H9 (cell line): ENCODE measurements at regions not wholly inside any gene's neighbourhood (a gene's known extent, or its start where the extent isn't known, plus 50 kb on each side); places are given as distances from the start of the nearest gene placed in this dataset.
A peak's percentile ranks its signal among the peaks of the same experiment; 100 is the strongest.

Source experiments
- DNase-seq: peaks from one replicate; pipeline ENCODE4 v3.0.0-alpha.2; 2017
- H2AFZ ChIP-seq: one replicate; pipeline ENCODE4 v1.6.1; 2013; ENCODE audit warnings: mild to moderate bottlenecking, low read length, control low read depth, moderate library complexity
- H2AK5ac ChIP-seq: 2 replicates; pipeline ENCODE4 v1.6.1; 2013; ENCODE audit warnings: low read length, control low read depth, mixed read lengths; ENCODE audit not compliant: insufficient read length
- H2BK120ac ChIP-seq: one replicate; pipeline ENCODE4 v1.6.1; 2013; ENCODE audit warnings: low read depth, mild to moderate bottlenecking, low read length, control low read depth, inconsistent platforms; ENCODE audit not compliant: poor library complexity, severe bottlenecking
- H2BK12ac ChIP-seq: 2 replicates; pipeline ENCODE4 v1.6.1; 2013; ENCODE audit warnings: low read length, control low read depth, mixed read lengths, low read depth; ENCODE audit not compliant: insufficient read length
- H2BK15ac ChIP-seq: 2 replicates; pipeline ENCODE4 v1.6.1; 2013; ENCODE audit warnings: low read depth, low read length, control low read depth
- H2BK20ac ChIP-seq: one replicate; pipeline ENCODE4 v1.6.1; 2013; ENCODE audit warnings: low read depth, mild to moderate bottlenecking, low read length, control low read depth, inconsistent platforms; ENCODE audit not compliant: poor library complexity, severe bottlenecking
- H2BK5ac ChIP-seq: 2 replicates; pipeline ENCODE4 v1.6.1; 2013; ENCODE audit warnings: low read length, control low read depth, mixed read lengths; ENCODE audit not compliant: insufficient read length
- H3K14ac ChIP-seq: 2 replicates; pipeline ENCODE4 v1.6.1; 2013; ENCODE audit warnings: low read length, control low read depth; ENCODE audit not compliant: insufficient read depth
- H3K18ac ChIP-seq: 2 replicates; pipeline ENCODE4 v1.6.1; 2013; ENCODE audit warnings: low read depth, mild to moderate bottlenecking, mixed read lengths, low read length, control low read depth; ENCODE audit not compliant: insufficient read length
- H3K23ac ChIP-seq: 2 replicates; pipeline ENCODE4 v1.6.1; 2013; ENCODE audit warnings: low read length, control low read depth, mixed read lengths, low read depth; ENCODE audit not compliant: insufficient read length
- H3K23me2 ChIP-seq: 2 replicates; pipeline ENCODE4 v1.6.1; 2013; ENCODE audit warnings: low read depth, mild to moderate bottlenecking, mixed read lengths, low read length, control low read depth; ENCODE audit not compliant: insufficient read length, poor library complexity, severe bottlenecking
- H3K27ac ChIP-seq: 2 replicates; pipeline ENCODE4 v1.5.1; 2013; ENCODE audit warnings: low read length, control low read depth, mixed read lengths, low read depth; ENCODE audit not compliant: insufficient read length
- H3K27me3 ChIP-seq: 2 replicates; pipeline ENCODE4 v1.6.1; 2013; ENCODE audit warnings: low read length, control low read depth, inconsistent platforms; ENCODE audit not compliant: insufficient read depth
- H3K4ac ChIP-seq: 2 replicates; pipeline ENCODE4 v1.6.1; 2013; ENCODE audit warnings: low read depth, mild to moderate bottlenecking, control low read depth, inconsistent platforms, low read length, moderate library complexity
- H3K4me1 ChIP-seq: 2 replicates; pipeline ENCODE4 v1.6.1; 2013; ENCODE audit warnings: low read length, control low read depth, inconsistent platforms; ENCODE audit not compliant: insufficient read depth
- H3K4me2 ChIP-seq: 2 replicates; pipeline ENCODE4 v1.6.1; 2013; ENCODE audit warnings: low read length, control low read depth, mixed read lengths; ENCODE audit not compliant: insufficient read length, insufficient read depth
- H3K56ac ChIP-seq: 2 replicates; pipeline ENCODE4 v1.6.1; 2013; ENCODE audit warnings: low read depth, mild to moderate bottlenecking, mixed read lengths, low read length, control low read depth; ENCODE audit not compliant: insufficient read length
- H3K79me1 ChIP-seq: 2 replicates; pipeline ENCODE4 v1.6.1; 2013; ENCODE audit warnings: low read depth, mild to moderate bottlenecking, moderate library complexity, low read length, control low read depth, inconsistent platforms; ENCODE audit not compliant: insufficient read depth, poor library complexity, severe bottlenecking
- H3K79me2 ChIP-seq: 2 replicates; pipeline ENCODE4 v1.6.1; 2013; ENCODE audit warnings: low read length, control low read depth, inconsistent platforms; ENCODE audit not compliant: insufficient read depth
- H3K9ac ChIP-seq: 2 replicates; pipeline ENCODE4 v1.6.1; 2013; ENCODE audit warnings: low read length, control low read depth, mixed read lengths; ENCODE audit not compliant: insufficient read length; ENCODE audit errors: extremely low read depth
- H3K9me3 ChIP-seq: one replicate; pipeline ENCODE4 v1.6.1; 2013; ENCODE audit warnings: low read depth, low read length, inconsistent platforms; ENCODE audit not compliant: control insufficient read depth
- H3T11ph ChIP-seq: one replicate; pipeline ENCODE4 v1.6.1; 2013; ENCODE audit warnings: mild to moderate bottlenecking, low read length, control low read depth, inconsistent platforms
- H4K20me1 ChIP-seq: one replicate; pipeline ENCODE4 v1.6.1; 2013; ENCODE audit not compliant: control insufficient read depth, insufficient read length, insufficient read depth
- H4K5ac ChIP-seq: 2 replicates; pipeline ENCODE4 v1.6.1; 2013; ENCODE audit warnings: low read depth, mild to moderate bottlenecking, mixed read lengths, low read length, control low read depth; ENCODE audit not compliant: insufficient read length
- H4K8ac ChIP-seq: replicated peaks from 2 replicates; pipeline ENCODE4 v1.6.1; 2013; ENCODE audit warnings: low read length, control low read depth, mixed read lengths, low read depth; ENCODE audit not compliant: insufficient read length
- H4K91ac ChIP-seq: 2 replicates; pipeline ENCODE4 v1.6.1; 2013; ENCODE audit warnings: low read depth, mild to moderate bottlenecking, moderate library complexity, mixed read lengths, low read length, control low read depth; ENCODE audit not compliant: insufficient read length
- H3K27ac Mint-ChIP-seq, 3 experiments: 2 replicates in 2 of 3; 3 replicates in 1 of 3; pipeline ENCODE4 v1.8.0; 2020 to 2021; ENCODE audit warnings: mixed read lengths in 3 of 3, mild to moderate bottlenecking in 1 of 3, moderate library complexity in 1 of 3
- H3K27me3 Mint-ChIP-seq: 2 replicates; pipeline ENCODE4 v1.8.0; 2021; ENCODE audit warnings: low read depth, mild to moderate bottlenecking, moderate library complexity, mixed read lengths
- H3K36me3 Mint-ChIP-seq, 3 experiments: 2 replicates in 2 of 3; 3 replicates in 1 of 3; pipeline ENCODE4 v1.8.0; 2020 to 2021; ENCODE audit warnings: low read depth in 3 of 3, mixed read lengths in 3 of 3; ENCODE audit not compliant: insufficient read depth in 1 of 3
- H3K4me1 Mint-ChIP-seq, 2 experiments: 2 replicates each; pipeline ENCODE4 v1.8.0; 2020; ENCODE audit warnings: mixed read lengths in 2 of 2
- H3K4me3 Mint-ChIP-seq, 2 experiments: 2 replicates in 1 of 2; 3 replicates in 1 of 2; pipeline ENCODE4 v1.8.0; 2020 to 2021; ENCODE audit warnings: mild to moderate bottlenecking in 2 of 2, mixed read lengths in 2 of 2, moderate library complexity in 1 of 2
- H3K9me3 Mint-ChIP-seq, 2 experiments: 2 replicates in 1 of 2; 3 replicates in 1 of 2; pipeline ENCODE4 v1.8.0; 2020; ENCODE audit warnings: mild to moderate bottlenecking in 2 of 2, mixed read lengths in 2 of 2, moderate library complexity in 1 of 2
- WGBS: extraction: QIAGEN DNeasy Blood & Tissue Kit; methylation state at CpG from one replicate; pipeline ENCODE4 v1.1.7; 2013; ENCODE audit warnings: missing lambda C conversion rate, low lambda C conversion rate, mixed read lengths; ENCODE audit not compliant: insufficient read length; ENCODE audit errors: extremely low coverage; 5-methylcytosine and 5-hydroxymethylcytosine counted together
- TF ChIP-seq, protein P1 (sequence below): fragments of 200-600 bp; sonication (generic); conservative IDR thresholded peaks from 3 replicates; pipeline ENCODE4 v1.8.0; 2021; ENCODE audit warnings: antibody characterized with exemption, mild to moderate bottlenecking

- H3K14ac ChIP-seq: peak overlapping the region; percentile 56; the same call in 1 of the 2 replicates
- no peak overlapping the region for H2AFZ ChIP-seq
- no peak overlapping the region for H3K9ac ChIP-seq
- H3K27ac ChIP-seq: no peak overlapping the region
- H3K79me2 ChIP-seq: 0 out of 2 replicates have a peak, but pooled peaks cover 1% of the 10 kb centered on the region
- no peak overlapping the region for H3K4ac ChIP-seq
- H3K4me1 Mint-ChIP-seq: peaks cover 10 to 13% of the 10 kb centered on the region in 2 experiments
- H3T11ph ChIP-seq: no peak overlapping the region
- DNase-seq: no peak
- TF ChIP-seq, protein P1, sequence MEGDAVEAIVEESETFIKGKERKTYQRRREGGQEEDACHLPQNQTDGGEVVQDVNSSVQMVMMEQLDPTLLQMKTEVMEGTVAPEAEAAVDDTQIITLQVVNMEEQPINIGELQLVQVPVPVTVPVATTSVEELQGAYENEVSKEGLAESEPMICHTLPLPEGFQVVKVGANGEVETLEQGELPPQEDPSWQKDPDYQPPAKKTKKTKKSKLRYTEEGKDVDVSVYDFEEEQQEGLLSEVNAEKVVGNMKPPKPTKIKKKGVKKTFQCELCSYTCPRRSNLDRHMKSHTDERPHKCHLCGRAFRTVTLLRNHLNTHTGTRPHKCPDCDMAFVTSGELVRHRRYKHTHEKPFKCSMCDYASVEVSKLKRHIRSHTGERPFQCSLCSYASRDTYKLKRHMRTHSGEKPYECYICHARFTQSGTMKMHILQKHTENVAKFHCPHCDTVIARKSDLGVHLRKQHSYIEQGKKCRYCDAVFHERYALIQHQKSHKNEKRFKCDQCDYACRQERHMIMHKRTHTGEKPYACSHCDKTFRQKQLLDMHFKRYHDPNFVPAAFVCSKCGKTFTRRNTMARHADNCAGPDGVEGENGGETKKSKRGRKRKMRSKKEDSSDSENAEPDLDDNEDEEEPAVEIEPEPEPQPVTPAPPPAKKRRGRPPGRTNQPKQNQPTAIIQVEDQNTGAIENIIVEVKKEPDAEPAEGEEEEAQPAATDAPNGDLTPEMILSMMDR: no peak
- no peaks in the 10 kb centered on the region for H3K27me3 ChIP-seq
- no peak overlapping the region for H2BK12ac ChIP-seq
- no peak overlapping the region for H3K56ac ChIP-seq
- H3K27ac Mint-ChIP-seq: peak overlapping the region in 1 of 3 experiments; percentile 55; a peak in 2 of 7 replicates
- no peak overlapping the region for H3K23ac ChIP-seq
- no peak overlapping the region for H2AK5ac ChIP-seq
- H4K8ac ChIP-seq: no peak overlapping the region
- WGBS: no CpG with 5 or more reads among the region's 5 CpGs
- H4K20me1 ChIP-seq: no peaks in the 10 kb centered on the region
- no peak overlapping the region for H2BK20ac ChIP-seq
- H3K36me3 Mint-ChIP-seq: peaks cover 0 to 1% (median 0%) of the 10 kb centered on the region in 3 experiments; a peak in 1 of 7 replicates
- no peaks in the 10 kb centered on the region for H3K9me3 Mint-ChIP-seq
- peak overlapping the region; percentile 71 for H3K18ac ChIP-seq
- no peaks in the 10 kb centered on the region for H3K23me2 ChIP-seq
- H2BK5ac ChIP-seq: no peak overlapping the region
- H4K91ac ChIP-seq: no peak overlapping the region
- H2BK15ac ChIP-seq: no peak overlapping the region
- H3K4me3 Mint-ChIP-seq: no peak overlapping the region
- H3K4me2 ChIP-seq: no peak overlapping the region
- no peak overlapping the region for H2BK120ac ChIP-seq
- H4K5ac ChIP-seq: no peak overlapping the region
- no peaks in the 10 kb centered on the region for H3K79me1 ChIP-seq
- H3K4me1 ChIP-seq: 0 out of 2 replicates have a peak, but pooled peaks cover 5% of the 10 kb centered on the region
- H3K9me3 ChIP-seq: no peaks in the 10 kb centered on the region
- H3K27me3 Mint-ChIP-seq: no peaks in the 10 kb centered on the region
Measured at GRCh38 chr3:106699122-106699521, 678.1 kb upstream of the CCDC54 start.
